ENCODE measurements at regions not wholly inside any gene's neighbourhood (a gene's known extent, or its start where the extent isn't known, plus 50 kb on each side); places are given as distances from the start of the nearest gene placed in this dataset.

DNA sequence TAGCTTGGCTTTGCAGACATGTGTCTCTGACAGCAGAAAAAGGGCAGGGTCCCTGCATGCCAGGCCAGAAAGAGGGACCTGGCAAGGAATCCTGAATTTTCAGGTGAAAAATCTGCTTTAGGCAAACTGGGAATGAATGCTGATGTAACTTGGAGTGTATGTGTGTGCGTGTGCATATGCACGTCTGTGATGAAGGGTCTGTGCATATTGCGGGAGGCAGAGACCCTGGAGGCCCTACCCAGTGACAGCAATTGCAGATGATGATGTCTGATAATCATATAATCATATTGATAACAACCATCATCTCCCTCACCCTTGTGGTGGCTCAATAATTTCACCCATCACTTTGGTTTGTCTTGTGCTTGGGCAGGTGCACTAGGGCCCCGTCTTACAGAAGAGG is 80.7 kb upstream of the SDK2 start:
- DNase-seq = no peak

DNA sequence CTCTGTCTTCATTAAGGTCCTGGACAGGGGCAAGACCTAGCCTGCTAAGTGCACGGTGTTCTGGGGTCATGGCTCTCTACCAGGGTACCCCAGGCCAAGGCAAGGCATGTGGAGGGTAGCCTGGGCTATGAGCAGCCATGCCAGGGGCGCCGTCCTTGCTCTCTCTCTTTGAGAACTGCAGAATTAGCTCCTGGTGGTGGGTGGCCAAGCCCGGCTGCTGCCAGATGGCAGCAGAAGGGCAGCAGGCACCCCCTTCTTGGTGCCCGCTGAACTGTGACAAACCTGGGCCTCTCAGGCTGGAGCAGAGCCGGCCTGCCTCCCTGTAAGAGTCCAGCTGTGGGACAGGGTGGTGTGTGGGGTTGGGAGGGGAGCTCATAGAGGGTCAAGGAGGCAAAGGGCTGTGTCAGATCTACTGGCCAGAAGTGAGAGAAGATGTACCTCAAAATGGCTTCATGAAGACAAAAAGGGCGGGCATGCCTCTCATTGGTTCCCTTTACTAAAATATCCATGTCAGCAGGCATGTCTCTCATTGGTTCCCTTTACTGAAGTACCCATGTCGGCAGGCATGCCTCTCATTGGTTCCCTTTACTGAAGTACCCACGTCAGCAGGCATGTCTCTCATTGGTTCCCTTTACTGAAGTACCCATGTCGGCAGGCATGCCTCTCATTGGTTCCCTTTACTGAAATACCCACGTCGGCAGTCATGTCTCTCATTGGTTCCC is 81.7 kb upstream of the SDK2 start:
- no peak for DNase-seq

DNA sequence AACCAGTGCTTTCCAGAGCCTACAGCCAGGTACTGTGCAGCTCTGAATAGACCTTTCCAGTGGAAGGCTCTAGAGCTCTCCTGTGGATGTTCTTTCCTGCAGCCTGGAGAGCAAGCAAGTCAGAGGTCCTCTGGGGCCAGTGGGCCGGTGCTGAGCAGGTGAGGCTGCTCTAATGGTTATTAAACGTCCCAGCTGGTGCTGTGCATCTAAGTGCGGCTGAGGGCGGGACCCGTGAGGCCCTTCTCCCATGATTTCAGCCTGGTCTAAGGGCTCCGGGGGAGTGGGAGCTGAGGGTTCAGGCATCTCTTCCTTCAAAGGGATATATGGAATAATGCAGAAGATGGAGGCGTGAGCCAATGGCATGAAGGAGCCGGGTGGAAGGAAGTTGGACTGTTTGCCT is 83.7 kb upstream of the SDK2 start:
- DNase-seq = no peak

DNA sequence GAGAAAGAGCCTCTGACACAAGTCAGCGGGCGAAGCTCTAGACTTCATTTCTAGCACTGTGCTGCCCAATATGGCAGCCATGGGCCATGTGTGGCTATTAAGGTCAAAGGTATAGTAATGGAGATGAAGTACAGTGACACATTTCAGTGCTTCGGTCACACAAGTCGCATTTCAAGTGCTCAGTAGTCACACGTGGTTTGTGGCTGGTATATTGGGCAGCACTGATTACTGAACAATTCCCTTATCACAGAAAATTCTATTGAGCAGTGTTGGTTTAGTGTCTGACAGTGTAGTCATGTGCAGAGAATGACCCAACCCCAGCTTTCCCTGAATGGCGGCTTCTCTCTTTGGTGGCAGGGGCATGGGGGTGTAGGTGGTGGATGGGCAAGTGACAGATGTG is 84.9 kb upstream of the SDK2 start:
- no peak for DNase-seq

DNA sequence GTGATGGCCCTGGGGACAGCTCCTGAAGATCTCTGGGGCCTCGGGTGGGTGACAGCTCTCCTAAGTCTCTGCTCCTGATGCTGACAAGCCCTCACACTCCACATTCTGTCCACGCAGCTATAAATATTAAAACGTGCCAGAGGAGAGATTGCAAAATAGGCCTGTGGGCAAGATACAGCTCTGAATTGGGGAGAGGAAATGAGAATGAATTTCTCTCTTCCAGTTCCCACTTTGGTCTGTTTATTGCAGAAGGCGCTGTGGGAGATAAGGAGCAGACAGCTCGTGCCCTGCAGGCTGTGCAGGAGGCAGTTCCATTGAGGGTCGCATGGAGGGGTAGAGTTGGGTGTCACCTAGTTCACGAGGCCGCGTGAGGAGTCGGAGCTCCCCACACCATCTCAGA is 87.5 kb upstream of the SDK2 start:
- DNase-seq = no peak

DNA sequence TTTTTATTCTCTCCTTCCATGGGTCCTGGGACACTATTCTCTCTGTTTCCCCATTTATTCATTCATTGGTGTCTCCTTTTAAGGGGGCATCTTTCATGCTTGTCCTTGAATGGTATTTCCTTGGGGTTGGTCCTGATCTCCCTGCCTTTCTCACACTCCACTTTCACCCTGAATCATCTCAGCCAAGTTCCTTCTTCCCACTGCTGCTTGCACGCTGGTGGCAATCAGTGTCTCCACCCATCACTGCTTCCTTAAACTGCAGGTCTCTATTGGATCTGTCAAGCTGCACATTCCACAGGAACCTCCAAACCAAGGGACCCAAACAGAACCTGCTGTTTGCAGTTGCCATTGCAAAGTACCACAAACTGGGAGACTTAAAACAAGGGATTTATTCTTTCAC is 89.3 kb upstream of the SDK2 start:
- no peak for DNase-seq

DNA sequence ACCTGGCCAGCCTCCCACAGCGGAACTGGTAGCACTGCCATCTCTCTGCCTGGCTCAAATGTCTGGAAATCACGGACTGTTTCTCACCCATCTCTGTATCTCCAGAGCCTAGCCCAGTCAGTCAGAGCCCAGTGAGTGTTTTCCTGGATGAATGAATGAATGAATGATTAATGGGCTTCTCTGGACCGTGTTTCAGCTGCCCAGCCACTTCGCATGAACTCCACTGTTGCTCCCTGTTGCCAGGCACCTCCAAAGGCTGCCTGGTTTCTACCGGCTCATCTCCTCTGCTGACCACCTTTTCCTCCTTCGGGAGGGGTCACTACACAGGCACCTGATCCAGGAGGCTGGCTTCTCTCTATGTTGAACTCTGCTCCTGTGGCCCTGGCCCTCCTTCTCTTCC is 91.0 kb upstream of the SDK2 start:
- no peak for DNase-seq

DNA sequence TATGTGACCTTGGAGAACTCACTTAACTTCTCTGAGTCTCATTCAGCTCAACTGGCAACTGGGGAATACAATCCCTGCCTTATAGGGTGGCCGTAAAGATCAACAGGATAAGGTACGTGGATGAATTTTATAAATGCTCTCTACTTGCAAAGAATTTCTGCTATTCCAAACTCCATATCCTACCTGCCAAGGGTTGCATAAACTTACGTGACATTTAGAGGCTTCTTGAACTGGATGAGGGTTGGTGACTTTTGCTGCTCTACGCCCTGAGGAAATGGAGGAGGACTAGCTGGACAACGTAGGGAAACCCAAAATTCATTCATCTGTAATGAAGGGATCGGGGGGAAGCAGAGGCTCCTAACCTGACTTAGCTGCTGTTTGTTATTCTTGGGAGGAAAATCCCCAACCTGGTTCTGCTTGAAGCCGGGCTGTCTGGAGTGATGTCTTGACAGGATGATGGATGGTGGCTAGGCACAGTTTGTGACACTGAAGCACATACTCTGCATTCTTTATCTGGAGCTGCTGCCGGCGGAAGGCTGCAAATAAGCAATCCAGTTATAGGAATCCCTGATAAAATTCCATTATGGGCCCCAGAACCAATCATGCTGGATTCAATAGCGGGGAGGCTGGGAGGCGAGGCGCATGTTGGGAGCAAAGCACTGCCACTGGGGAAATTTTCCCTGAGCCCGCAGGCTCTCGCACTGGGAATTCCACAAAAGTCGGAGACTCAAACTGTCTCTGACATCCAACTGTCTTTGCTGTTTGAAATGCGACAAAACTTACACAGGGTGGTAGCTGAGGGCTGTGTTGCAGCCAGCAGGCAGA is 94.7 kb upstream of the SDK2 start:
- no peak for DNase-seq

DNA sequence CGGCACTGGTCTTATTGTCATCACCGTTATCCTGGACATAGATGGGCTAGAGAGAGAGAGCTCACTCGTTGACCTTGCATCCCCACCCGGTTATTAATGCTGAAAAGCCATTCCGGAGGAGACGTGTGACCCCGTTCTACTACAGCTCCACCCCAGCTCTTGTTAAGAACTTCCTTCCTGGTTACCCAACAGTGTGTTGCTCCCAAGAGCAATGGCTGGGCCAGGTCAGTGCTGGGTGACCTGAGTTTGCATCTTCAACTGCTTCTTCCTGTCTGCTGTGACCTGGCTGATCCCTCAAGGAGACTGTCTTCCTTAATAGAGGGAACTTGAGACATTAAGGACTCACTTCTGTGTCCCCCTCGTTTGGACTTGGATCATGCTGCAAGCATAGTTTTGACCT is 96.1 kb upstream of the SDK2 start:
- DNase-seq = no peak

DNA sequence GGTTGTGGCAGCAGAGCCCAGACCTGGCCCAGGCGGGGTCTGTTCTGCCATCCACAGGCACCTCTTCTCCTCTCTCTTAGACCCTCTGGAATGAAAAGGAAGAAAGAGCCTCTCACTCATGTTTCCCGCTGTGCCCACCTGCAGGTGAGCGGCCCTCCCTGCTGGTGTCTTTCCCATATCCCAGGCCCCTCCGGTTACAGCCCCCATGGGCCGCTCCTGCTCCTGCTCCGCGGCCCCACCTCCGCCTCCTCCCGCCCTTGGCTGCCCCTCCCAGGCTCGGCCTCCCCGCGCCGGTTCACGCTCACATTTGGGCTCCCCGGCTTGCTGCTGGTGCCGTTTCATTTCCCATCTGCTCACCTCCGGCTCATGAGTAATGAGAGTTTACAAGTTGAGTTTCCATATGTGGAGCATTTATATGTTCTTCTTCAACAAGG is 98.7 kb upstream of the SDK2 start:
- no peak for DNase-seq

DNA sequence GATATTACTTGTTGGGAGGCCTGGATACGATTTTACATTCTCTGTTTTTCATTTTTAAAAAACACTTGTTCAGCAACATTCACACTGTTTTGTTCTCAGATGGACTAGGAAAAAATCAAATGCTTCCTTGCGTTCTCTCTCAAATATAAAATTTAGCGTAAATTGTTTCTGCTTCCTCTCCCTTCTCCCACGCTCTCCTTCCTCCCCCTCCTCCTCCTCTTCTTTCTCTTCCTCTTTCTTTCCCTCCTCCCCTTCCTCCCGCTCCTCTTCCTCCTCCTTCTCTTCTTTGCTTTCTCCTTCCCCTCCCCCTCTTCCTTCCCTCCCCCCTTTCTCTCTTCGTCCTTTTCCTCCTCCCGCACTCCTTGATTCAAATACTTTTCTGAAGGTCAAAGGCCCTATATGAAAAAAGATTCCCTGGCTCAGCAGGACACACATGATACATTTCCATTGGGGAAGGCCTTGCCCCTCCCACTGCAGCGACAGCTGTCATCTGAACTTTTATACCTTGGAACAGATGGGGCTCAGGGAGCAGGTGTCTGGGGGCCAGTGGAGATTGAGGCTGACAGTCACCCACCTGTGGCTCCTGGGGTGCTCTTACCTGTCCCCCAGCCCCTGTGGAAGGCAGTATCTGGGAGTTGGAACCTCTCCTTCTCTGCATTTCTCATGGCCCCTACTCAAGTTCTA is 99.4 kb upstream of the SDK2 start:
- no peak for DNase-seq

DNA sequence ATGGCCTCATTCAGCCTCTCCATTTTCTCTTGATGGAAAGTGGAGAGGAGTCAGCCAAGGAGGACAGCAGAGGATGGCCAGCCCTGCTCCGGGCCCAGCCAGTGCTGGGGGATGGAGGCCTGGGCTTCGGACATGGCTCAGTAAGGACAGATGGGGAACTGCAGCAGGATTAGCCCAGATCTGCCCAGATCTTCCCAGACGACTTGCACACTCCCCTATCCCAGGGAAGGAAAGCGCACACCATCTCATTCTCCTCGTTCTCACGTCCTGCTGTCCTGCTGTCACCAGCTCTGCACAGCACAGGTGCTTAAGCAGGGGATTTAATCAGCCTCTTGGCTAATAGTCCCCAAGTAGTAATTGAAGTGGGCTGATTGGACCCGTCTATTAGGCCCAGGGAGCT is 100.2 kb upstream of the SDK2 start:
- no peak for DNase-seq

DNA sequence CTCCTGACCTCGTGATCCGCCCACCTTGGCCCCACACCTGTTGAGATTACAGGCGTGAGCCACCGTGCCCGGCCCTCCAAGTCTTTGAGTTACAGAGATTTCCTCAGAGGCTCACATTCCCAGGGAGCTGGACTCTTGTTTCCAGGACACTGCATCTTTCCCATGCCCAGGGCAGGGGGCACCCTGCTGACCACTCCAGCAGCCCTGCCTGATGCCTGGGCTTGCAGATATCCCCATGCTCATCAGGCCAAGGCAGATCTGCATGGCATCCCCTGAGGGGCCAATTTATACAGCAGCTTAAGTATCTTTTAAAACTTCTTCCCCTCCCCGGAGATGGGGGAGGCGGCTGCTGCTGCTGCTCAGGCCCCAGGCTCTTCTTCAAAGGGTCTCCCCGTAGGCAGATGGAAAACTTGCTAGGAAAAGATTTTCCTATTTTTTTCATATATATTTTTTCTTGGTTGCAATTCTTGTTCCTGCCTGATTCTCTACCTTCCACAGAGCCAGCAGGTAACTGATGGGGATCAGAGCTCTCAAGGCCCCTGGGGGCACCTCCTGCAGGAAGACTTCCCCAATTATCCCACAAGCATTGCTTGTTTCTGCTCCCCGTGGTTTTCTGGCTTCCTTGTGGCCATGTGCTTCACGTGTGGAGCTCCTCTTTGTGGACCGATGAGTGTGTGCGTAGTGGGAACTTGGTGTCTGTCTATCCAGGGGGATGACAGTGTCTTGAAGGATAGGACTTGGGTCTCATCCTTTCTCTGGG is 102.2 kb upstream of the SDK2 start:
- DNase-seq = no peak

DNA sequence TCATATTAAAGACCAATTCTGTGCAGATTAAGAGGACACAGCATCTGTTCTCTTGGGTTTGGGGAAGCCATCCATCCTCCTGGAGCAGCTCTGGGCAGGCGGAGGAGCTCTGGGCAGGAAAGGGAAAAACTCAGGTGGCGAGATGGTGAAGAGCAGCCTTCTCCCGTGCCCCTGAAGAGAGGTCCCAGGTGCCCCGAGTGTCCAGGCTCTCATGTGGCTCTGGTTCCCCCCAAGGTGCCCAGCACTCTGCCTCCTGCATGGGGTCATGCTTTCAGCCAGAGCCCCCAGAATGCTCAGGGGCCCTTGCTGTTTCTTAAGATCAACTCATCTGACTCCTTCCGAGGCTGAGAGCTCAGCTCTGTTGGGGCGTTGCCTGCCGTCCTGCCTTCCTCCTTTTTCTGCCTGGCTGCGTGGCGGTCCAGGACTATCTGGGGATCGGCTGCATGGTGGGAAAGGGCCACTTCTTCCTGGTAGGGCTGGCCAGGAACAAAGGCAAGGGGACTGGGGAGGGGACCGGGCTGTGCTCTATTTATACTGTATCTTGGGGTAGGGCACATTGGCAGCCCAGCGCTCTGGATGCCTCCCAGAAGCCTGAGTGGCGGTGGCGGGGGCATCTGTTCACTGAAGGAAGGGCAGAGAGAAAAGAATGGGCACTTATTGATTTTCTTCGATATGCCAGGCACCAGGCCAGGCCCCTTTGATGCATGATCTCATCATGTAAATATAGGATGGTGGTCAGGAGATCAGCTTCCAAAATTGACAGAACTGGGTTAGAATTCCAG is 103.2 kb upstream of the SDK2 start:
- no peak for DNase-seq

DNA sequence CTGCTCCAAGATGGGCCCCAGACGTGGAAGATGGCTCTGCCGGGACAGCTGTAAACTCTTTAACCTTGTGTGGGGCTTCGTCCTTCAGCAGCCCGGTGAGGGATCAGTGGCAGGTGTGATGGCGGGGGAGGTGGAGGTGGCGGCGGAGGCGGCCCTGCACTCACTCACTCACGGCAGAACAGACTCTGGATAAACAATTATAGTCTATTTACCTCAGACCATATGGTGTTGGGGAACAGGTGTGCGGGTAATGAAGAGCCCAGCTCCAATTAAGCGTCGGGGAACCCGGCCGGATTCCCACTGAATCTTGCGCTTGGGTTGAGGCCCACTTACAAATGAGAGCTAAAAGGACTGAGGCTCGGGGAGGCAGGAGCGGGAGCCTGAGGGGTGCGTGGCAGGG is 104.3 kb upstream of the SDK2 start:
- DNase-seq = no peak

DNA sequence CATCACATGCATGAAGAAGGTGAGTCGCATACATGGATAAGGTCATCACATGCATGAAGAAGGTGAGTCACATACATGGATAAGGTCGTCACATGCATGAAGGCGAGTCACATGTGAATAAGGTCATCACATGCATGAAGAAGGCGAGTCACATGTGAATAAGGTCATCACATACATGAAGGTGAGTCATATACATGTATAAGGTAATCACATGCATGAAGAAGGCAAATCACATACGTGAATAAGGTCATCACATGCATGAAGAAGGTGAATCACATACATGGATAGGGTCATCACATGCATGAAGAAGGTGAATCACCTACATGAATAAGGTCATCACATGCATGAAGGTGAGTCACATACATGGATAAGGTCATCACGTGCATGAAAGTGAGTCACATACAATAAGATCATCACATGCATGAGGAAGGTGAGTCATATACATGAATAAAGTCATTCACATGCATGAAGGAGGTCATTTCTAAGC is 105.1 kb upstream of the SDK2 start:
- no peak for DNase-seq

DNA sequence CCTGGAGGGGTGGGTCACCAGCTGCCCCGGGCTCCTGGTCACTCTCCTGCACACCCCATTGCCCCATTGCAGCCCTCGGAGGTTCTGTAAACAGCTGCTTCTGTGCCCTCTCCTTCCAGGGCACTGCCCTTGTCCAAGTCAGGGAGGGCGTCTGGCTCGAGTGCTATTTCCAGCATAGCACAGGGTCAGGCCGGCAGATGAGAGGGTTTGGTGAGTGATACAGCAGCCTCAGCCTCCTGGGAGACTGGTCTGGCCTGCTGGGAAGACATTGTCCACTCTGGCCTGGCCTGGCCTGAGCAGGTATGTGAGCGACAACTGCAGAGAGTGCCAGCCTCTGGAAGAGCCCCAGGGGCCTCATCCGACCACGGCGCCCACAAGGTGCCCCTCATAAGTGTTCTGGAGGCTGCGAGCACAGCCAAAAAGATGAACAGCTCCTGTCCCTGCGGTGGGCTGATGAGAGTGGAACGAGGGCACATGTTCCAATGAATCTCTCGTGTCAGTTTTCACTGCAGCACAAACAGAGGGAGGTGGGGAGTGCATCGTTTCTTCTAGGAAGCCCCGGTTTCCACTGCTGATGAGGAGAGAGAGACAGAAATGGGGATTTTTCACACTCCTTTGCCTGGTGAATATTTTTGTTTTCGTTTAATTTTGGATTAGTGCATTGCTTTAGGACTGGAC is 105.8 kb upstream of the SDK2 start:
- no peak for DNase-seq

DNA sequence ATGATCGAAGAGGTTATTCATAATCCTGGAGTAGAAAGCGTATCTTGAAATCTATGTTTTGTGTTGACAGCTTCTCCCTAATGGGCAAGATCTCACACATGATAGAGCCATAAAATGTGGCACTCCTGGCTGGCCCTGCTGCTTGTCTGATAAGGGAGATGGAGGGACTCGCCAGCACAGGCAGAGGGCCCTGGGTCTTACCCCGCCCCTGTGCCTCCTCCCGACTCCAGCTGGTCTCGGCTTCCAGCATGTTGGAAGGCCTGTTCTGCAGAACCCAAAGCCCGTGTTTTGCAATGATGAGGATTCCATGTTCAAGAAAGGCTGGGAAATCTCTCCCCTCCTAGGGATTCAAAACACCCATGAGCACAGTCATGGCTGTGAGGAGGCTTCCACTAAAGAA is 106.7 kb upstream of the SDK2 start:
- no peak for DNase-seq

DNA sequence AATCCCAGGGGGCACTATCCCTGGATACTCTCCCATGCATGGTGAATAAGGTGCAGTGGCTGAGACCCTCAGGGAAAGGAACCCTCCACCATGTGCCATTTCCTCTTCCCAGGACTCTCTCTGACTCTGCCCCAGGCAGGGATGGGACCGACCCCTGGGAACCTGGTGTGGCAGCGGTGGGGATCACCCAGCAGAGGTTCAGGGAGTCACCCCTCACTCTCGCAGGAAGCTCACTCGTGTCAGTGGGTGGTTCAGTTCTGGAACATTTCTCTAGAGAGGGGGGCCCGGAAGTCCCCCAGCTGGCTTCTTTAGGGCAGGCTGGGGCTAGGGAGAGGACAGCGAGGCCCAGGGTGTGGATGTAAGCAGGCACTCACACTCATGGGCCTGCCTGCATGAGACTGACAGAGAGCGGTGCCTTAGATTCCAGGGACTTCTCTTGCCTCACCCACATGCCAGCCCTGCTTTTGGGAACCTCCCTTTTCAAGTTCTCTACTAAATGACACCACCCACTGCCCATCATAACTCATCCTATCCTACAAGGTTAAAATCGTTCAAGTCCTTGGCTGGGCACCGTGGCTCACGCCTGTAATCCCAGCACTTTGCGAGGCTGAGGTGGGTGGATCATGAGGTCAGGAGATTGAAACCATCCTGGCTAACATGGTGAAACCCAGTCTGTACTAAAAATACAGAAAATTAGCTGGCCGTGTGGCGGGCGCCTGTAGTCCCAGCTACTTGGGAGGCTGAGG is 109.7 kb upstream of the SDK2 start:
- no peak for DNase-seq

DNA sequence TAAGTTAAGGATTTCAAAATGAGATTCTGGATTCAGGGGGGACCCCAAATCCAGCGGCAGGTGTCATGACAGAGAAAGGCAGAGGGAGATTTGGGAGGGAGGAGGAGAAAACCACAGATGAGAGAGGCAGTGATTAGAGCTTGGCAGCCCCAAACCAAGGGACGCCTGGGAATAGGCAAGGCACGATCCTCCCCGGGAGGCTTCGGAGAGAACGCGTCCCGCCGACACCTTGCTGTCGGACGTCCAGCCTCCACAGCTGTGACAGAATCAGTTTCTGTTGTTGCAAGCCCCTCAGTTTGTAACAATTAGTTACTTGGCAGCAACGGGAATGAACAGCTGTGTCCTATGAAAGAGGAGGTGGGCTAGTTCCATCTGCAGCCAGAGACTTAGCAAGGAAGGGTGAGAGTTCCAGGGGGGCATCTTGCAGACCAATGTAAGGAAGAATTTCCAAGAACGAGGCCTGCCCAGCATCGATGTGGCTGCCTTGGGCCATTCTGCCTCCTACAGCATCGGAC is 110.7 kb upstream of the SDK2 start:
- no peak for DNase-seq

DNA sequence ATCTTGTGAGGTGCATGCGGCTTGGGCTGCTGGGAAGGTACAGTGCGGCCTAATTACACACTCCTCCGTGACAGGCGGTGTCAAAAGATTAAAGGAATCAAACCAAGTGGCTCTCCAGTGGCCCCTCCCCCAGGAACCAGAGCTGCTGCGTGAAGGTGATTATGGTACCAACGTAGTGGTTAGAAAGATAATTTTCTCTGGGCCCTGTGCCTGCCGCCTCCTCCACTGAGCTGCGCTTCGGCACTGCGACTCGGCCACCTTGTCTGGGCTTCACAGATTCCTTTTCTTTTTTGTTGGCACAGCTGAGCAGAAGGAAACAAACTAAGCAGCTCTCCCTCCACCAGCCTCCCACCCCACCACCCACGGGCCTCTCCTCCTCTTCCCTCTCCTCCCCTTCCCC is 113.2 kb upstream of the SDK2 start:
- DNase-seq = no peak

Measured in HCEC 1CT (cell line).